ENCODE measurements at regions not wholly inside any gene's neighbourhood (a gene's known extent, or its start where the extent isn't known, plus 50 kb on each side); places are given as distances from the start of the nearest gene placed in this dataset.

- H3K9me3 ChIP-seq = no peaks in the 10 kb centered on the region
- TF ChIP-seq, protein P1, sequence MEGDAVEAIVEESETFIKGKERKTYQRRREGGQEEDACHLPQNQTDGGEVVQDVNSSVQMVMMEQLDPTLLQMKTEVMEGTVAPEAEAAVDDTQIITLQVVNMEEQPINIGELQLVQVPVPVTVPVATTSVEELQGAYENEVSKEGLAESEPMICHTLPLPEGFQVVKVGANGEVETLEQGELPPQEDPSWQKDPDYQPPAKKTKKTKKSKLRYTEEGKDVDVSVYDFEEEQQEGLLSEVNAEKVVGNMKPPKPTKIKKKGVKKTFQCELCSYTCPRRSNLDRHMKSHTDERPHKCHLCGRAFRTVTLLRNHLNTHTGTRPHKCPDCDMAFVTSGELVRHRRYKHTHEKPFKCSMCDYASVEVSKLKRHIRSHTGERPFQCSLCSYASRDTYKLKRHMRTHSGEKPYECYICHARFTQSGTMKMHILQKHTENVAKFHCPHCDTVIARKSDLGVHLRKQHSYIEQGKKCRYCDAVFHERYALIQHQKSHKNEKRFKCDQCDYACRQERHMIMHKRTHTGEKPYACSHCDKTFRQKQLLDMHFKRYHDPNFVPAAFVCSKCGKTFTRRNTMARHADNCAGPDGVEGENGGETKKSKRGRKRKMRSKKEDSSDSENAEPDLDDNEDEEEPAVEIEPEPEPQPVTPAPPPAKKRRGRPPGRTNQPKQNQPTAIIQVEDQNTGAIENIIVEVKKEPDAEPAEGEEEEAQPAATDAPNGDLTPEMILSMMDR (IDR thresholded peaks at IDR 0.05) = no peak
- TF ChIP-seq EP300 (IDR thresholded peaks at IDR 0.05) (no peak), POLR2A (IDR thresholded peaks at IDR 0.05) (no peak)
- 62 to 71% methylated on average over 3 of the region's 3 CpGs for WGBS, 2 donors
- no peaks in the 10 kb centered on the region for H3K36me3 ChIP-seq
- no peak for DNase-seq (ENCODE audit: low spot score in 2 of 2)
- H3K27me3 ChIP-seq = no peaks in the 10 kb centered on the region
- H3K4me1 ChIP-seq = no peaks in the 10 kb centered on the region
- no peak overlapping the region for H3K27ac ChIP-seq
- H3K4me3 ChIP-seq = no peak overlapping the region
These were observed 700.1 kb downstream of the HDGFL1 start for GRCh38 chr6:23269436-23269835.

DNA sequence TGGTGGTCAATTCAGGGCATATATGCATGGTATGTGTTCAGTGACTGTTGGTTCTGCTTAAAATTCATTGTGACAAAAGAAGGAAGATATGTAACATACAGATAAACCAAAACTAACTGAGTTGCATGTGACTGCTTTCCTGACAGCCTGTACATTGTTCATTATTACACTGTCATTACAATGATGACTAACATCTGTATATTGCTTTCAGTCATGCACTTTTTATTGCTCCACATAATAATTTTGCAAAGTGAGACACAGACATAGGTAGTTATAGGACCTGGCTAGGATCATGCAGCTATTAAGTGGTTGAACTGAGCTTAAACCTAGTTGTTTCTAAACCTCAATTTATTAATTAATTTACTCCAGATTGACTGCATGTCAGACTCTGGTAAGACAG is 703.2 kb downstream of the HDGFL1 start:
- Histone ChIP-seq H3K27ac (no peak overlapping the region), H3K27me3 (no peaks in the 10 kb centered on the region), H3K4me3 (no peak overlapping the region), H3K4me1 (no peaks in the 10 kb centered on the region), H3K9me3 (no peaks in the 10 kb centered on the region), H3K36me3 (no peaks in the 10 kb centered on the region)
- DNase-seq (ENCODE audit: low spot score in 2 of 2) = no peak
- no peak for TF ChIP-seq EP300 (IDR thresholded peaks at IDR 0.05)
- TF ChIP-seq, protein P1 (IDR thresholded peaks at IDR 0.05) = no peak

- WGBS, 2 donors = 48 to 54% methylated on average over 4 of the region's 4 CpGs
These were observed 708.3 kb downstream of the HDGFL1 start for GRCh38 chr6:23277521-23278179.

GRCh38 chr6:23278180-23278532 is 708.8 kb downstream of the HDGFL1 start:
- no peak overlapping the region for H3K4me3 ChIP-seq
- no peaks in the 10 kb centered on the region for H3K9me3 ChIP-seq
- H3K27ac ChIP-seq = no peak overlapping the region
- TF ChIP-seq EP300 (IDR thresholded peaks at IDR 0.05) = no peak
- no peak for TF ChIP-seq POLR2A (IDR thresholded peaks at IDR 0.05)
- TF ChIP-seq, protein P1 (IDR thresholded peaks at IDR 0.05) = no peak
- WGBS, 2 donors = 88 to 94% methylated on average over 2 of the region's 2 CpGs
- H3K36me3 ChIP-seq = no peaks in the 10 kb centered on the region
- no peak for DNase-seq (ENCODE audit: low spot score in 2 of 2)
- H3K27me3 ChIP-seq = no peaks in the 10 kb centered on the region
- H3K4me1 ChIP-seq = no peaks in the 10 kb centered on the region

More at GRCh38 chr6:23277521-23278179, 708.3 kb downstream of the HDGFL1 start:
- Histone ChIP-seq H3K27me3 (no peaks in the 10 kb centered on the region), H3K4me3 (no peak overlapping the region), H3K36me3 (no peaks in the 10 kb centered on the region), H3K4me1 (no peaks in the 10 kb centered on the region), H3K27ac (no peak overlapping the region), H3K9me3 (no peaks in the 10 kb centered on the region)
- TF ChIP-seq EP300 (IDR thresholded peaks at IDR 0.05) (no peak), POLR2A (IDR thresholded peaks at IDR 0.05) (no peak)
- TF ChIP-seq, protein P1 (IDR thresholded peaks at IDR 0.05) = no peak
- DNase-seq (ENCODE audit: low spot score in 2 of 2) = no peak

- 53 to 61% methylated on average over 2 of the region's 2 CpGs for whole genome bisulfite sequencing, 2 donors
These were observed 711.1 kb downstream of the HDGFL1 start for GRCh38 chr6:23280437-23280836.

More at GRCh38 chr6:23280437-23280836, 711.1 kb downstream of the HDGFL1 start:
- no peaks in the 10 kb centered on the region for H3K9me3 ChIP-seq
- H3K27me3 ChIP-seq = no peaks in the 10 kb centered on the region
- H3K4me1 ChIP-seq = no peaks in the 10 kb centered on the region
- DNase-seq (ENCODE audit: low spot score in 2 of 2) = no peak
- no peaks in the 10 kb centered on the region for H3K36me3 ChIP-seq
- H3K27ac ChIP-seq = no peak overlapping the region
- no peak for TF ChIP-seq EP300 (IDR thresholded peaks at IDR 0.05)
- TF ChIP-seq, protein P1 (IDR thresholded peaks at IDR 0.05) = no peak
- no peak for TF ChIP-seq POLR2A (IDR thresholded peaks at IDR 0.05)
- no peak overlapping the region for H3K4me3 ChIP-seq

Measured in tibial nerve (tissue), 4 donors.